ENCODE measurements at regions not wholly inside any gene's neighbourhood (a gene's known extent, or its start where the extent isn't known, plus 50 kb on each side); places are given as distances from the start of the nearest gene placed in this dataset.

DNA sequence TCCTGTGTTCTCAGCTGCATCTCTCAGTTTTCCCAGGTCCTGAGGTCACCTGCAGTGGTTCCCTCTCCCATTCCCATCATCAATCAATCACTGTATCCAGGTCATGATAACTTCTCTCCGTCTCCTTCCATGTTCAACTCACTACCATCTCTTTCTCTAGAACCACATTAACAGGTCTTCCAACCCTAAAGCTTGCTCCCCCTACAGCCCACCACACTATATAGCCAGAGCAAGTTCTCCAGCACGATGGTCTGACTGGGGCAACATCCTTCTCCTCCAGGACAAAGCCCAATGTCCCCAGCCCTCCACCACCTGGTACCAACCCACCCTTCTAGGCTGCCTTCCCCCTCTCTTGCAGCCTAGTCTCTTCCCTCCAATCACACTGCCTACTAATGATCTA is 241.6 kb downstream of the CDK5RAP2 start:
- Mint-ChIP-seq H3K27ac (no peak overlapping the region), H3K9me3 (no peaks in the 10 kb centered on the region), H3K36me3 (ENCODE audit: low read depth) (no peaks in the 10 kb centered on the region), H3K4me3 (no peak overlapping the region), H3K4me1 (peaks cover 10% of the 10 kb centered on the region), H3K27me3 (peaks cover 22% of the 10 kb centered on the region)
- DNase-seq (no peak), ATAC-seq (no peak)

DNA sequence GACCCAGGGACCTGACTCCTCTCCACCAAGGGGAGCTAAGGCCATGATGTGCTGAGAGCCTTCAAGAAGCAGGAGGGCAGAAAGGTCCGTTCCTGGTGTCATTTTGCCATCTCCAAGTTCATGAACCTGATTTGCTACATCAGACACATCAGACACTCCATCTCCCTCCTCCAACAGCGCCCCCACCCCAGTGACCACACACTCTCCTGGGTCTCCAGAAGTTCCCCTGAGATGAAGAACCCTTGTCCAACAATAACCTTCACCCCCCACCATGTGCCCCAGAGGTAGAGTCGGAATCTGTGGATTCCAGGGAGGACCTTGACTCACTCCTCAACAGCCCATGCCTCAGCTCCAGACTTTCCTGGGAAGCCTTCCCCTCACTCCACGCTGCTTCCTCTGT is 242.8 kb downstream of the CDK5RAP2 start:
- Mint-ChIP-seq H3K27ac (no peak overlapping the region), H3K4me3 (no peak overlapping the region), H3K36me3 (ENCODE audit: low read depth) (no peaks in the 10 kb centered on the region), H3K9me3 (no peaks in the 10 kb centered on the region), H3K27me3 (peaks cover 24% of the 10 kb centered on the region), H3K4me1 (peaks cover 10% of the 10 kb centered on the region)
- ATAC-seq (no peak), DNase-seq (no peak)

DNA sequence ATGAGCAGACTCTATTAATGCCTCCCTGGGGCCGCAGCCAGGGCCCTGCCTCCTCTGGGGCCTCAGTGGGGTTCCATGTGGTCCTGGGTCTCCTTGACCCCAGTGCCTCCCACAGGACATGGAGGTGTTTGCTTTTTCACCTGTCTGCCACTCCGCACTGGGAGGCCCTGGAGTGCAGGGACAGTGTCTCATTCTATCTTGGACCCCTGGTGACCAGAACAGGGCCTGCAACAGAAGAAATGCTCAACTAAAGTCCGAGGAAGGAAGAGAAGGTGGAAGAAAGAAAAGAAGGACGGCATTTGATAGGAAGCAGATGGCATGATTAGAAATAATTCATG is 243.2 kb downstream of the CDK5RAP2 start:
- Mint-ChIP-seq H3K4me1 (peaks cover 10% of the 10 kb centered on the region), H3K27ac (no peak overlapping the region), H3K4me3 (no peak overlapping the region), H3K36me3 (ENCODE audit: low read depth) (no peaks in the 10 kb centered on the region), H3K9me3 (no peaks in the 10 kb centered on the region), H3K27me3 (peaks cover 20% of the 10 kb centered on the region)
- ATAC-seq (no peak), DNase-seq (no peak)

DNA sequence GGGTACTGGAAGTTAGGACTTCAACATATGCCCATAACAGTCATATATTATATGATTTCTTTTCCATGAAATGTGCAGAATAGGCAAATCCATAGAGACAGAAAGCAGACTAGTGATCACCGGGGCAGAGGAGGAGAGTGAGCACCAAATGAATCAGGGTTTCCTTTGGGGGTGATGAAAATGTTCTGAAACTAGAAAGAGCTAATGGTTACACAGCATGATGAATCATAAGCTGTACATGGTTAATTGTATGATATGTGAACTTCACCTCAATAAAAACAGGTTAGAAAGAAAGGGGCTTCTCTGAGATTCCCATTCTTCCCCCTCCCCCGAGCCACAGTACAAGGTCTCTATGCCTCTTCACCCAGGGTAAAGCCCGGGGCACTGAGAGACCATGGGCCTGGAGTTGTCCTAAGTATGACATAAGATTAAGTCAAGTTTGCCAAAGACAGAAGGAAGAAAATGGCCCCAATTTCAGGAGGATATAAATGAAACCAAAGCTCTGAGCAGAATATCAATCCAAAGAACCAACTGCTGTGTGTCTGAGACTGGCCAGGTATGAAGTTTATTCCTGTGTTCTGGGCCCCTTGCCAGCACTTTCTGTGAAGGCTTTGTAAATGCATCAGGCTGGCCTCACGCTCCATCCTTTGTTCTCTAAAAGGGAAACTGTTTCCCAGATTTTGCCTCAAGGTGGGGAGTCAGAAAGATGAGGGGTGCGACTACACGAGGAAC is 243.8 kb downstream of the CDK5RAP2 start:
- H3K27ac Mint-ChIP-seq, result no peak overlapping the region
- H3K9me3 Mint-ChIP-seq, result no peaks in the 10 kb centered on the region
- DNase-seq, result no peak
- ATAC-seq, result peak; percentile 96
- peaks cover 19% of the 10 kb centered on the region for H3K27me3 Mint-ChIP-seq
- no peak overlapping the region for H3K4me3 Mint-ChIP-seq
- H3K36me3 Mint-ChIP-seq (ENCODE audit: low read depth), result no peaks in the 10 kb centered on the region
- H3K4me1 Mint-ChIP-seq, result peaks cover 10% of the 10 kb centered on the region

DNA sequence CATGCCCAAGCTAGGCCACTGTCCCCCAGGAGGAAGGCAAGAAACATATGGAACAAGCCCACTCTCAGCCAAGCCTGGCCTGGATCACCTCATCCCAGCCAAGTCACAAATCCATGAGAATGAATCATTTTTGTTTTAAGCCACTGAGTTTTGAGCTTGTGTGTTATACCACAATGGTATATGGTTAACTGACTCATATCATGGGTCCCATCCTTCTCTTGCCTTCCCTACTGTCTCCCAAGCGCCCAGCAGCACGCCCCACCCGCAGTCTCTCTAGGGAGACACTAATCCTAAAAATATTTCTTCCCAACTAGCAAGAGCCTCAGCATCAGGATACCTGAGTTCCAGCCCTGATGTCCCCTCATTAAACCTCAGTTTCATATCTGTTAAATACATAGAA is 248.1 kb downstream of the CDK5RAP2 start:
- Mint-ChIP-seq H3K9me3 (no peaks in the 10 kb centered on the region), H3K4me1 (peaks cover 10% of the 10 kb centered on the region), H3K27ac (no peak overlapping the region), H3K4me3 (no peak overlapping the region), H3K27me3 (peaks cover 10% of the 10 kb centered on the region), H3K36me3 (ENCODE audit: low read depth) (no peaks in the 10 kb centered on the region)
- no peak for ATAC-seq
- DNase-seq, result no peak

DNA sequence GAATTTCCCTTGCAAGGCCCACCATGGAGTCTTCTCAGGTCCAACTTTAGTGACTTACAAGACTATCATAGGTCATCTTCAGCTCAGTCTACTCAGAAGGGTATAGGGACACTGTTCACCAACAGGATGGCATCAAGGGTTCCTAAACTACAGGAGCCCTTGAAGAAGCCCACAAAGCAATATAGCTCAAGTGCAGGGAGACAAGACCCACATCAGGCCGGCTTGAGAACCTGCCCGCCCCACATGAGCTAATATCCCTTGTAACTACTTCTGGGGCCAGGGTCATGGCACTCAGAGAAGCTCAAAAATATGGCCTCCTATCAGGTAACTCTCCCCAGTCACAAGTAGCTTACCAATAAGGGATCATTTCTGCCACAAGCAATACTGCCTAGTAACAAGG is 249.9 kb downstream of the CDK5RAP2 start:
- Mint-ChIP-seq H3K4me3 (no peak overlapping the region), H3K9me3 (no peaks in the 10 kb centered on the region)
- no peak for ATAC-seq

DNA sequence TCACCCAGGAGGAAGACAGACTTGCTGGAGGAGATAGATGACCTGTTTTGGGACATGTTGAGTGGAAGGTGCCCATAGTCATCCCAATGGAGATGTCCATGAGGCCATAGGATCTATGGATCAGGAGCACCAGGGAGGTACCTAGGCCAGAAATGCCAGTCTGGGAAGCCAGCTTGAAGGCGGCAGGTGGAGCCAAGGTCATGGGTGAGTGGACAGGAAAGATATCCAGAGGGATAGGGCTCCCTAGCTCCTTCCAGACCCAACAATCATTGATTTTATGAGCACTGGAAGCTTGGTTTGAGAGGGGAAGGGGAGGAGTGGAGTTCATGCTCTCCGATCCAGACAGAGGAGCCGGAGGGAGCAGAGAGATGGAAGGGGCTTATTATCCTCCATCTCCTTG is 252.6 kb downstream of the CDK5RAP2 start:
- H3K27ac Mint-ChIP-seq, result no peak overlapping the region
- peaks cover 10% of the 10 kb centered on the region for H3K27me3 Mint-ChIP-seq
- H3K4me1 Mint-ChIP-seq, result no peaks in the 10 kb centered on the region
- ATAC-seq, result no peak
- no peak overlapping the region for H3K4me3 Mint-ChIP-seq
- DNase-seq, result no peak
- no peaks in the 10 kb centered on the region for H3K36me3 Mint-ChIP-seq (ENCODE audit: low read depth)
- H3K9me3 Mint-ChIP-seq, result no peaks in the 10 kb centered on the region

More for the DNA sequence above, 249.9 kb downstream of the CDK5RAP2 start:
- Mint-ChIP-seq H3K36me3 (ENCODE audit: low read depth) (no peaks in the 10 kb centered on the region), H3K27ac (no peak overlapping the region), H3K4me1 (no peaks in the 10 kb centered on the region), H3K27me3 (peaks cover 15% of the 10 kb centered on the region)
- DNase-seq, result no peak

DNA sequence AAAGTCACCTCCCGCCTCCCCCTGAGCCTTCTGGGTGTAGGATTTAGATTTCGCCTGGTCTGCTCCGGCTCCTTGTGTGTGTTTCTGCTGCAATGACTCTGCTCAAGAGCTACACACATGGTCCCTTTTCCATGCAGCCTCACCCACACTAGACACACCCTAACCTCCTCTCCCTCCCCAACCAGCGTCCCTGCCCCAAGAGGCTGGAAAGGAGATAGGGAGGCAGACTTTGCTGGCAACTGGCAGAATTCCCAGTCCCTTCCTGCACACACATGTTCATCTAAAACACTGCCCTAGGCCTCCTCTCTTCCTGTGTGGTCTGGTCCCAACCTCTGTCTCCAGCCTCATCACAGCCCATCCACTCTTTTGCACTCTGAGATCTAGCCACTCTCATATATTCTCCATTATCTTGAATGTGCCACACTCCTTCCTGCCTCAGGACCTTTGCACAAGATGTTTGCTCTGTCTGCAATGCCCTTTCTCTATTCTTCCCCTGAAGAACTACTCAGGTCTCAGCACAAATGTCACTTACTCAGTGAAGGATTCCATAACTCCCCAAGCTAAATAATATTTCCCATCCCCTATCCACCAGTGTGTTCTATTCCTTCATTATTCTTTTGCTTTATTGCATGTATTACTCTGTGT is 253.8 kb downstream of the CDK5RAP2 start:
- H3K9me3 Mint-ChIP-seq, result no peaks in the 10 kb centered on the region
- H3K27me3 Mint-ChIP-seq, result peaks cover 10% of the 10 kb centered on the region
- no peak overlapping the region for H3K4me3 Mint-ChIP-seq
- DNase-seq, result no peak
- no peak overlapping the region for H3K27ac Mint-ChIP-seq
- H3K4me1 Mint-ChIP-seq, result no peaks in the 10 kb centered on the region
- no peaks in the 10 kb centered on the region for H3K36me3 Mint-ChIP-seq (ENCODE audit: low read depth)
- ATAC-seq, result no peak

DNA sequence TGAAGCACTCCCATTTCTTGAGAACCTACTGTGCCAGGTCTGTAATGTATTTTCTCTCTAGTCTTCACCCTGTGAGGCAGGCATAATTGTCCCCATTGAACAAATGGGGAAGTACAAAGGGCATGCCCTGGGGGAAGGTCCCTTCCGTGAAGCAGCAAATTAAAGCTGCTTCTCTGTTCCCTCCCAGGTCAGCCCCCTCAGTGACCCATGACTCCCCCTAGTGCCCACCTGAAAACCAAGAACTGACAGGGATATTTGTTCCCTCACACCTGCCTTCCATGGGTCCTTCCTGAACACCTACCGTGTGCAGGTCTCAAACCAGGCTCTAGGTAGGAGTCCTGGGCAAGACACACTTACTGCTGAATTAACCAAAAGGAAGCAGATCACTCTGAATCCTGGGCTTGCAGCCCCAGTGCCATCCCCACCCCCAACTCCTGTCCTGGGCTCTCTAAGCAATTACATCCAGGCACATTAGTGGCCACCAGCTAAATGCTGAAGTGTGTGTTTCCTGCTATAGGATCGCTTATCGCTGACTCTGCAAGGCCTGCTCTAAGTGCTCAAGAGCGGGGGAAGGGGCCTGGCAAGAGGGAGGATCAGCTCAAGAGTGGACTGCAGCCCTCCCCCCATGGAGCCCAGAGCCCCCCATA is 254.8 kb downstream of the CDK5RAP2 start:
- Mint-ChIP-seq H3K27ac (no peak overlapping the region), H3K4me3 (no peak overlapping the region), H3K36me3 (ENCODE audit: low read depth) (no peaks in the 10 kb centered on the region), H3K27me3 (peaks cover 10% of the 10 kb centered on the region), H3K9me3 (no peaks in the 10 kb centered on the region), H3K4me1 (no peaks in the 10 kb centered on the region)
- no peak for DNase-seq
- no peak for ATAC-seq

DNA sequence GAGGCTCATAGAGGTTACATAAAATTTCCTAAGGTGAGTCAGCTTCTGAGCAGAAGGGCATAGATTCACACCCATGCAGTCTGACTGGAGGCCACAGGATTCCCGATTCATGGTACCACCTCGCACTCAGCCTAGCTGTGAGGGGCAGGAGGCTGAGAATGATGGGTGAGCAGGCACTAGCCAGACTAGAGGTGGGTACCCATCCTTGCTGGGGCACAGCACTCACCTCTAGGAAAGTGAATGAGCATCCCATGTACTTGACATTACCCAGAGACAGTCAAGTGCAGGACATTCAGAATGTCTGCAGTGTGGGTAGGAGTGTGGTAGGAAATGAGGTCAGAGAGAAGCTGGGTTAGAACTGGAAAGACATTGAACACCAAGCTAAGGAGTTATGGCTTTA is 255.5 kb downstream of the CDK5RAP2 start:
- no peak overlapping the region for H3K4me3 Mint-ChIP-seq
- H3K9me3 Mint-ChIP-seq, result no peaks in the 10 kb centered on the region
- H3K36me3 Mint-ChIP-seq (ENCODE audit: low read depth), result no peaks in the 10 kb centered on the region
- H3K27ac Mint-ChIP-seq, result no peak overlapping the region
- DNase-seq (no peak), ATAC-seq (peak; percentile 26)
- H3K27me3 Mint-ChIP-seq, result peaks cover 10% of the 10 kb centered on the region
- H3K4me1 Mint-ChIP-seq, result no peaks in the 10 kb centered on the region

DNA sequence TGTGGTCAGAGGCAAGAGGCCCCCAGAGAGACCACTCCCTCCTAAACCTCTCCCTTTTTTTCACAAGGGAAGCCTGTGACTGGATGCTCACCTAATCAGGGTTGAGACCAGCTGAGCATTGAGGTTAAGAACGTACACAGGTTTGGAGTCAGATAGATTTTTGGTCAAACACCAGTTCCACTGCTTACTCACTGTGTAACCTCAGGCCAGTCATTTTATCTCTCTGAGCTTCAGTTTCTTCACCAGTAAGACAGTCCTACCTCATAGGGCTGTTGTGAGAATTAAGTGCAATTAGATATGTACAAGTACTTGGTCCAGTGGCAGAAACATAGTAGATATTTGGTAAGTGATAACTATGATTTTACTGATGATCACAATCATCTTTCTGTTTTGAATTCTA is 256.8 kb downstream of the CDK5RAP2 start:
- H3K27ac Mint-ChIP-seq, result no peak overlapping the region
- no peak overlapping the region for H3K4me3 Mint-ChIP-seq
- H3K4me1 Mint-ChIP-seq, result no peaks in the 10 kb centered on the region
- H3K27me3 Mint-ChIP-seq, result peaks cover 15% of the 10 kb centered on the region
- DNase-seq, result no peak
- ATAC-seq, result no peak
- no peaks in the 10 kb centered on the region for H3K9me3 Mint-ChIP-seq
- H3K36me3 Mint-ChIP-seq (ENCODE audit: low read depth), result no peaks in the 10 kb centered on the region

DNA sequence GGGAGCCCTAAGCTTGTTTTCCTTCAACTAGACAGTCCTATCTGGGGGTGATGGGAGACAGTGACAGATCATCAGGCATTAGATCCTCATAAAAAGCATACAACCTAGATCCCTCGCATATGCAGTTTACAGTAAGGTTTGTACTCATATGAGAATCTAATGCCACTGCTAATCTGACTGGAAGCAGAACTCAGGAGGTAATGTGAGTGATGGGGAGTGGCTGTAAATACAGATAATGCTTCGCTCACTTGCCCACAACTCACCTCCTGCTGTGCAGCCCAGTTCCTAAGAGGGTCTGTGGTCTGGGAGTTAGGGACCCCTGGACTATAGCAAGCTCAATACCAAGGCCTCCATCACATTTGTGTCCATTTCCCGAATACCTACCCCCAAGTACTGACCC is 260.5 kb downstream of the CDK5RAP2 start:
- H3K4me1 Mint-ChIP-seq, result no peaks in the 10 kb centered on the region
- ATAC-seq (no peak), DNase-seq (no peak)
- H3K9me3 Mint-ChIP-seq, result no peaks in the 10 kb centered on the region
- H3K27ac Mint-ChIP-seq, result no peak overlapping the region
- H3K27me3 Mint-ChIP-seq, result peaks cover 8% of the 10 kb centered on the region
- no peaks in the 10 kb centered on the region for H3K36me3 Mint-ChIP-seq (ENCODE audit: low read depth)
- no peak overlapping the region for H3K4me3 Mint-ChIP-seq

DNA sequence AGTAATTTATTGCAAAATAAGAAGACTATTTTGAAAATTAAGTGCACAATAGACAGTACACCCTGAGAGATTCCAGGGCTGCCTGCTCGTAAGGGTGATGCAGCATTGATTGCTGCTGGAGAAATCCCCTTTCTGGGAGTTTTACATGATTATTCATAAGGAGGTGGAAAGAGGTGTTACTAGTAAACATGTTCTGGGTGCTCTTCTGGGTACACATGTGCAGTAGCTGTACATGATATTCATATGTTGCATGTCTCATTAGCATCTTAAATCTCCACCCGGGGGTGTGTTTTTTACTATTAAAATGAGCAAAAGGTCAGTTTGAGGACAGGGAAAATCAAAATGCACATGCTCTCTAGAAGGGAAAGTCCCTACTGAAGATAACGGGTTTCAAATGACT is 264.8 kb downstream of the CDK5RAP2 start:
- Mint-ChIP-seq H3K36me3 (ENCODE audit: low read depth) (no peaks in the 10 kb centered on the region), H3K27me3 (peaks cover 8% of the 10 kb centered on the region), H3K27ac (no peak overlapping the region), H3K4me1 (no peaks in the 10 kb centered on the region), H3K9me3 (no peaks in the 10 kb centered on the region), H3K4me3 (no peak overlapping the region)
- no peak for DNase-seq
- ATAC-seq, result no peak

DNA sequence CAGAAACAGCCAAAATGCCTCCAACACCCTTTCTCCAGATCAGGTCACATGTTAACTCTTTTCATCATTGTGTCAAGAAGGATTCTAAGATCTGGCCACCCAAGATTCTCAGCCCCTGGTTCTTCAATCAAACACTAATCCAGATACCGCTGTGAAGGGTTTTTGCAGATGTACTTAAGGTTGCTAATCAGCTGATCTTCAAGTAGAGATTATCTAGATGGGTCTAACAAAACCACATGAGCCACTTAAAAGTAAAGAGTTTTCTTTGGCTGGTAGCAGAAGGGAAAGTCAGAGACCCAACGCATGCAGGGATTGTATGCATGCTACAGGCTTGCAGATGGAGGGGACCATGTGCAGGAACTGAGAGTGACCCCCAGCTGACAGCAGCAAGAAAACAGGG is 267.9 kb downstream of the CDK5RAP2 start:
- Mint-ChIP-seq H3K4me3 (no peak overlapping the region), H3K27me3 (peaks cover 7% of the 10 kb centered on the region), H3K27ac (no peak overlapping the region), H3K36me3 (ENCODE audit: low read depth) (no peaks in the 10 kb centered on the region), H3K4me1 (no peaks in the 10 kb centered on the region), H3K9me3 (no peaks in the 10 kb centered on the region)
- ATAC-seq, result no peak
- no peak for DNase-seq

DNA sequence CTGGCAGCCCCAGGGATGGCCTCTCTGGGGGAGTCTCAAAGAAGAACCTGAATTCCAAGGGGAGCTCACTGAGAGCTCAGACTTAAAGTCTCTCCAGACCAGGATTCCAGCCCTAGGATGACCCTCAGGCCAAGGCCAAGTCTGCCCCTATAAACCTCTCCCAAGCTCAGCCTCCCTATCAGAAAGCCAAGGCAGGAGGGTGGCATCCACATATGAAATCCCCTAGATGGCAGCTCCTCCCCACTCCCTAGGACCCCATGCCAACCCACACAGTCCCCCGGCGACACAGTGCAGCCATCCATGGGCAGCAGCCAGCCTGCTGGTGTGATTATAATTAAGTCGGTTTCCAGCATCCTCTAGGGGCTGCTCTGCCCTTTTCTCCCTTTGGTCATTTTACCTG is 269.9 kb downstream of the CDK5RAP2 start:
- no peak for ATAC-seq
- no peaks in the 10 kb centered on the region for H3K4me1 Mint-ChIP-seq
- H3K9me3 Mint-ChIP-seq, result no peaks in the 10 kb centered on the region
- no peaks in the 10 kb centered on the region for H3K36me3 Mint-ChIP-seq (ENCODE audit: low read depth)
- DNase-seq, result no peak
- H3K27ac Mint-ChIP-seq, result no peak overlapping the region
- peaks cover 4% of the 10 kb centered on the region for H3K27me3 Mint-ChIP-seq
- H3K4me3 Mint-ChIP-seq, result no peak overlapping the region
